Stomach (tissue), 8 donors: ENCODE measurements at regions not wholly inside any gene's neighbourhood (a gene's known extent, or its start where the extent isn't known, plus 50 kb on each side); places are given as distances from the start of the nearest gene placed in this dataset.

Experiments used
- DNase-seq, 2 donors: peaks; one replicate each; pipeline versions ENCODE4 v3.0.0 to v3.0.0-alpha.2; 2013 to 2019
- H3K27ac ChIP-seq, 5 donors: fragments of 200-600 bp in 4 of 5; sonication (generic) in 4 of 5; one replicate each; pipeline ENCODE4 v1.5.1; 2013 to 2019; ENCODE audit warnings: mild to moderate bottlenecking in 1 of 5, moderate library complexity in 1 of 5
- H3K27me3 ChIP-seq, 3 donors: fragments of 200-600 bp; sonication (generic); one replicate each; pipeline ENCODE4 v1.5.1; 2017 to 2019; ENCODE audit warnings: mixed run types in 1 of 3
- H3K36me3 ChIP-seq, 4 donors: fragments of 200-600 bp; sonication (generic); 1 replicate in 3 of 4; 2 replicates in 1 of 4; pipeline ENCODE4 v1.5.1; 2016 to 2019
- H3K4me1 ChIP-seq, 4 donors: fragments of 200-600 bp; sonication (generic); one replicate each; pipeline ENCODE4 v1.5.1; 2016 to 2019
- H3K4me3 ChIP-seq, 4 donors: fragments of 200-600 bp; sonication (generic) in 3 of 4; one replicate each; pipeline ENCODE4 v1.5.1; 2016 to 2019; ENCODE audit warnings: mild to moderate bottlenecking in 1 of 4
- H3K9me3 ChIP-seq, 4 donors: fragments of 200-600 bp; sonication (generic); one replicate each; pipeline ENCODE4 v1.5.1; 2016 to 2019
- CTCF ChIP-seq, 7 experiments: fragments of 450-650 bp in 4 of 7; fragments of 200-600 bp in 3 of 7; sonication (generic) in 3 of 7; IDR thresholded peaks; one replicate each; pipeline ENCODE4 v1.5.1; 2016 to 2019; ENCODE audit warnings: antibody characterized with exemption in 7 of 7, control low read depth in 2 of 7, mild to moderate bottlenecking in 1 of 7
- EP300 ChIP-seq: sonication (generic); formaldehyde crosslinking; IDR thresholded peaks from one replicate; pipeline ENCODE4 v1.6.1; 2017; ENCODE audit warnings: antibody characterized with exemption
- POLR2A ChIP-seq, 4 donors: fragments of 450-650 bp; IDR thresholded peaks; one replicate each; pipeline ENCODE4 v1.6.1; 2016; ENCODE audit warnings: antibody characterized with exemption in 4 of 4, control low read depth in 2 of 4, mild to moderate bottlenecking in 1 of 4, moderate library complexity in 1 of 4
- POLR2AphosphoS5 ChIP-seq, 3 donors: sonication (generic); formaldehyde crosslinking; IDR thresholded peaks; one replicate each; pipeline ENCODE4 v1.6.1; 2016; ENCODE audit warnings: antibody characterized with exemption in 3 of 3
- WGBS, 5 donors: extraction: QIAGEN DNeasy Blood & Tissue Kit in 3 of 5; methylation state at CpG; one replicate each; pipeline versions ENCODE4 v1.1.5 to v1.1.7; 2013 to 2018; 5-methylcytosine and 5-hydroxymethylcytosine counted together
- intact Hi-C: fragments of 100-400 bp; cut with DNase I; formaldehyde crosslinking; loops from one replicate; pipeline ENCODE4 v1.15.1; 2023; ENCODE audit warnings: low total_unique reads
- donor health status: healthy with polysubstance abuse.
- donor health status: Bipolar disorder and iron deficiency.
- donor health status: healthy.

- no peak for TF ChIP-seq POLR2A (IDR thresholded peaks at IDR 0.05)
- TF ChIP-seq CTCF (IDR thresholded peaks at IDR 0.05): peak in 4 of 7 experiments; percentile 11 to 38 (median 26)
- TF ChIP-seq EP300: no peak
- Histone ChIP-seq H3K4me3 (no peak overlapping the region), H3K27ac (no peak overlapping the region), H3K9me3 (no peaks in the 10 kb centered on the region), H3K36me3 (no peaks in the 10 kb centered on the region), H3K4me1 (no peaks in the 10 kb centered on the region), H3K27me3 (no peaks in the 10 kb centered on the region)
- intact Hi-C loops: no loop called here
- peak in 1 of 2 donors; percentile 37 for DNase-seq
- WGBS, 5 donors: 50 to 63% (median 51%) methylated on average over 4 of the region's 4 CpGs
These were observed 213.2 kb upstream of the MANEA start for GRCh38 chr6:95364016-95364604.

- no peaks in the 10 kb centered on the region for H3K4me1 ChIP-seq
- H3K27me3 ChIP-seq: no peaks in the 10 kb centered on the region
- TF ChIP-seq CTCF (IDR thresholded peaks at IDR 0.05): no peak
- no peak for TF ChIP-seq EP300
- TF ChIP-seq POLR2AphosphoS5 (IDR thresholded peaks at IDR 0.05): no peak
- no peak for TF ChIP-seq POLR2A (IDR thresholded peaks at IDR 0.05)
- no peak overlapping the region for H3K27ac ChIP-seq
- no peak overlapping the region for H3K4me3 ChIP-seq
- DNase-seq: no peak
- no peaks in the 10 kb centered on the region for H3K36me3 ChIP-seq
- intact Hi-C loops: no loop called here
- 61 to 90% (median 82%) methylated on average over 2 of the region's 2 CpGs for WGBS, 5 donors
- H3K9me3 ChIP-seq: no peaks in the 10 kb centered on the region
These were observed 211.9 kb upstream of the MANEA start for GRCh38 chr6:95365454-95365853.

GRCh38 chr6:95366414-95366813 is 210.9 kb upstream of the MANEA start:
- 51 to 64% (median 58%) methylated on average over 4 of the region's 4 CpGs for WGBS, 5 donors
- Histone ChIP-seq H3K27ac (no peak overlapping the region), H3K9me3 (no peaks in the 10 kb centered on the region), H3K4me3 (no peak overlapping the region), H3K4me1 (no peaks in the 10 kb centered on the region), H3K36me3 (no peaks in the 10 kb centered on the region), H3K27me3 (no peaks in the 10 kb centered on the region)
- no peak for DNase-seq
- intact Hi-C loops: no loop called here
- TF ChIP-seq POLR2A (IDR thresholded peaks at IDR 0.05) (no peak), EP300 (no peak), POLR2AphosphoS5 (IDR thresholded peaks at IDR 0.05) (no peak), CTCF (IDR thresholded peaks at IDR 0.05) (no peak)

- WGBS, 5 donors: 85 to 97% (median 94%) methylated on average over 1 to 2 of the region's 2 CpGs
- no peak for DNase-seq
- intact Hi-C loops: no loop called here
- H3K9me3 ChIP-seq: peaks cover 0 to 8% (median 0%) of the 10 kb centered on the region in 4 donors
- H3K4me3 ChIP-seq: no peak overlapping the region
- no peak overlapping the region for H3K27ac ChIP-seq
- no peak for TF ChIP-seq EP300
- TF ChIP-seq POLR2A (IDR thresholded peaks at IDR 0.05): no peak
- no peak for TF ChIP-seq POLR2AphosphoS5 (IDR thresholded peaks at IDR 0.05)
- TF ChIP-seq CTCF (IDR thresholded peaks at IDR 0.05): no peak
- H3K36me3 ChIP-seq: no peaks in the 10 kb centered on the region
- no peaks in the 10 kb centered on the region for H3K4me1 ChIP-seq
- no peaks in the 10 kb centered on the region for H3K27me3 ChIP-seq
These were observed 193.5 kb upstream of the MANEA start for GRCh38 chr6:95383878-95384277.
